ENCODE measurements at regions not wholly inside any gene's neighbourhood (a gene's known extent, or its start where the extent isn't known, plus 50 kb on each side); places are given as distances from the start of the nearest gene placed in this dataset.

GRCh38 chr15:70521576-70522322 lies 241.6 kb downstream of the UACA start:
- no peak for TF ChIP-seq CTCF (IDR thresholded peaks at IDR 0.05; ENCODE audit: control insufficient read depth, extremely low read depth, insufficient read depth)
- no peak overlapping the region for H3K4me3 ChIP-seq (ENCODE audit: low read depth, low read length)
- no peak for DNase-seq (ENCODE audit: low read depth)

DNA sequence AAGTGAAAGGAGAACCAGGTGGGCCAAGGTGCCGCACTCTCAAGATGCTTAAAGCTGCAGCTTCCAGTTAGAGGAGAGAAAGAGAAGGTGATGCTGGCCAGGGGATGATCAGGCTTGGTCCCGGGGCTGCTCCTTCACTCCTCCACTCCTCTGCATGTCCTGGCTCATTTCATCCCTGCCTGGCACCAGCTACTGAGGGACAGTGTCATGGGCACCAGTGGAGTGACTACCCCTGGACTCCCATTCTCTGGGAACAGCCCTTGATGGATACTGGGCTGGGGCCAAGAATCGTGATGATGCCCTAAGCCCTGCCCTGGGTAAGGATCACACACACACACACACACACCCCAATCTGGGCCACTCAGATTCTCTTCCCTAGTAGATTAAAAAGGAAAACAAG lies 243.7 kb downstream of the UACA start:
- TF ChIP-seq CTCF (IDR thresholded peaks at IDR 0.05; ENCODE audit: control insufficient read depth, extremely low read depth, insufficient read depth) = no peak
- H3K4me3 ChIP-seq (ENCODE audit: low read depth, low read length) = no peak overlapping the region
- no peak for DNase-seq (ENCODE audit: low read depth)

DNA sequence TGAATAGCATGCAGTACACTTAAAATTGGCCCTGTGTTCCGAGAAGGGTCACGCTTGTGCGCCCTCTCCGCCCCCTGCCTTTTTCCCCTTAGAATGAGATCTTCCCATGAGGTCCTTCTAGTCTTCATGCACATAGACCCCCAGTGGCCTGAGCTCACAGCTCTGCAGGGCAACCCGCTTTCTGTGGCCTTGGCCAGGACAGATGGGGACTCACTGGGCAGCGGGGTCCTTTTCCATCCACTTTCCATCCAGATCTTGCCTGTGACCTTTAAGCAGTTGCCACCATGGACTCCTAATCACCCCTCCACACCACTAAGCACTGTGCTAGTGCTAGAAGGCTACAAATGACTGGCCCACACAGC lies 244.4 kb downstream of the UACA start:
- no peak for DNase-seq (ENCODE audit: low read depth)
- no peak for TF ChIP-seq CTCF (IDR thresholded peaks at IDR 0.05; ENCODE audit: control insufficient read depth, extremely low read depth, insufficient read depth)
- no peak overlapping the region for H3K4me3 ChIP-seq (ENCODE audit: low read depth, low read length)

DNA sequence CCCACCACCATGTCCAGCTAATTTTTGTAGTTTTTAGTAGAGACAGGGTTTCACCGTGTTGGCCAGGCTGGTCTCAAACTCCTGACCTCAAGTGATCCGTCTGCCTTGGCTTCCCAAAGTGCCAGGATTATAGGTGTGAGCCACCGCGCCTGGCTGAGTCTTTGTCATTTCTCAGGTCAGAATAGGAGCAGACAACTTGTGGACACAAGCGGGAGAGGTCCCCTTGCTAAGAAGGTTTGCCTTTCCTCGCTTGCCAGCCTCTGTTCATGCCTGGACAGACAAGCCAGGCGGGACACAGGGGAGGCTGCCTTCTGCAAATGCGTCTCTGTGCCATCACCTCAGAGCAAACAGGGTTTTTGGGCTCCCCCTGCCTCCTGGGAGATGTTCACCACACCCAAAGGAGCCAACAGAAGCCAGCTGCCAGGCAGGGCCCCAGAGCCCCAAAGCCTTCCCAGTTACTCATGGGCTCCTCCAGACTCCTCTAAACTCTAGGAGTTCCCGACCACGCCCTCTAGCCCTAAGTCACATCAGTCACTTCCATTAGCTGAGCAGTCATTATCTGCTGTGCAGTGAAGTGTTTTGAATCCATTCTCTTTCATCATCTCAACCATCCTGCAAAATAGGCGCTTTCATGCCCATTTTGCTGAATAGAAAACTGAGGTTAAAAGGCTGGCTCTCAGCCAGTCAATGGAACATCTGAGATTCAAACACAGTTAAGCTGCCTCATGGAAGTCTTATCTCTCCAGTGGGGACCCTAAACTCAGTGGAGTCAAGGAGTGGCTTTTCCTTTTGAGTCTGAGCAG lies 245.0 kb downstream of the UACA start:
- TF ChIP-seq CTCF (IDR thresholded peaks at IDR 0.05; ENCODE audit: control insufficient read depth, extremely low read depth, insufficient read depth) = no peak
- H3K4me3 ChIP-seq (ENCODE audit: low read depth, low read length) = no peak overlapping the region
- DNase-seq (ENCODE audit: low read depth) = no peak

DNA sequence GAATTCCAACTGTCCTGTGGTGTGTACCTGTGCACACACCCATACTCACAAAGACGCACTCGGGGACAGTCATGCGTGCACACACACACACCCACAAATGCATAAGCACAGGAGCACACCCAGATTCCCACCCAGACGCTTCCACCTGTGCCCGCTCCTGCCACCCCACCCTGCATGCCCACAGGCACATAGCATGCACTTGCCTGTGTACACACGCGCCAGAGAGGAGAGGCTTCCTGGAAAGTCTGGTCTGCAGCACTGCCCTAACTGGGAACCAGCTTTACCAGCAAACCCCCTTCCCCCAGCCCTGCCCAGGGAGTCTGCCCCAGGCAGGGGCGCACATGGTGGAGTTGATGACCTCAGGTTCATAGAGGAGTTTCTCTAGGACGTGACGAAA lies 246.2 kb downstream of the UACA start:
- no peak for DNase-seq (ENCODE audit: low read depth)
- TF ChIP-seq CTCF (IDR thresholded peaks at IDR 0.05; ENCODE audit: control insufficient read depth, extremely low read depth, insufficient read depth) = no peak
- H3K4me3 ChIP-seq (ENCODE audit: low read depth, low read length) = no peak overlapping the region

DNA sequence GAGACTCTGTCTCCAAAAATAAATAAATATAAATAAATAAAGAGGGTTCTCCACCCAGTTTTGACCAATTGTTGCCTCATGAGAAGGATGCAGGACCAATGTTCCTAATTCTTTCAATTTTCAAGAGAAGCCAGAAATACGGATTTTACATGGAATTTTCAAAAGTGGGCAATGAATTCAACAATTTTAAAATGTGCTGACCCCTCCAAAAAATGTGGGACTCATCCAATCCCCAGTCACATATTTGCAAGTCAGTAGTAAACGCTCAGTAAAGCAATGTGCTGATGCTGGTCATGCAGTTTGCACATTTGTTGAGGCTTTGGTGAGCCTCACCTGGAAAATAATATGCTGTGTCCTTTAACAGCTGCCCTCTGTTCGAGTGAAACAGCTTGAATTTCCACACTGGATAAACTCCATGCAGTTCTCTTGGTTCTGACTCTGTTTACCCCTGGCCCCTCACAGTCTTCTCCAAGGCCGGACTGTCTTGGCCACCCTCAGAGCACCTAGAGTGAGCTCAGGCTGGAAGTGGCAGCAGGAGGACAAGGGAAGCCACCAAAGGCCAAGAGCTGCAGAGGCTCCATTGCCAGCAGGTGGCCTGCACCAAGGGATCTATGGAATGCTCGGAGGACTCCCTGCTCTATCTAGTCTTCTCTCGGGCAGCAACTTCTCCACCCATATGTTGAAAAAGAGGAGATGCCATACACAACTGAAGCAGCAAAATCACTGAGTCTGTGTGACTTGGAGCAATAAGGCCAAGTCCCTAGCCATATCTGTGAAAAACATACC lies 246.8 kb downstream of the UACA start:
- no peak for DNase-seq (ENCODE audit: low read depth)
- no peak for TF ChIP-seq CTCF (IDR thresholded peaks at IDR 0.05; ENCODE audit: control insufficient read depth, extremely low read depth, insufficient read depth)
- no peak overlapping the region for H3K4me3 ChIP-seq (ENCODE audit: low read depth, low read length)
